SU-DHL-6 (cell line): ENCODE measurements at regions not wholly inside any gene's neighbourhood (a gene's known extent, or its start where the extent isn't known, plus 50 kb on each side); places are given as distances from the start of the nearest gene placed in this dataset.

Source experiments
- H2AFZ ChIP-seq: fragments of 200-600 bp; sonication (generic); 2 replicates; pipeline ENCODE4 v1.6.1; 2014; ENCODE audit warnings: low read depth, mild to moderate bottlenecking, moderate library complexity, mixed read lengths, antibody characterized with exemption, low read length; ENCODE audit not compliant: severe bottlenecking
- H3F3A ChIP-seq: fragments of 200-600 bp; shearing (Covaris generic); 2 replicates; pipeline ENCODE4 v1.6.0; 2016; ENCODE audit warnings: antibody characterized with exemption, mild to moderate bottlenecking; ENCODE audit not compliant: insufficient read depth
- H3K27ac ChIP-seq: fragments of 200-600 bp; sonication (generic); 2 replicates; pipeline ENCODE4 v1.5.1; 2016; ENCODE audit warnings: low read depth, mild to moderate bottlenecking, low read length, moderate library complexity, mixed read lengths
- H3K27me3 ChIP-seq: fragments of 200-600 bp; sonication (generic), shearing (Covaris generic); 2 replicates; pipeline ENCODE4 v1.6.0; 2014; ENCODE audit warnings: mild to moderate bottlenecking, low read length
- H3K36me3 ChIP-seq: fragments of 200-600 bp; sonication (generic); 2 replicates; pipeline ENCODE4 v1.6.1; 2014; ENCODE audit warnings: mild to moderate bottlenecking, low read length, mixed read lengths
- H3K4me2 ChIP-seq: fragments of 300-600, 200-600 bp; shearing (Covaris generic), sonication (generic); 2 replicates; pipeline ENCODE4 v1.6.0; 2014; ENCODE audit warnings: low read length, low read depth, mild to moderate bottlenecking; ENCODE audit not compliant: poor library complexity, severe bottlenecking
- H3K4me3 ChIP-seq: fragments of 200-600 bp; sonication (generic); 2 replicates; pipeline ENCODE4 v1.5.1; 2014; ENCODE audit warnings: antibody characterized with exemption, low read length, mild to moderate bottlenecking, mixed read lengths; ENCODE audit not compliant: insufficient read depth, poor library complexity, severe bottlenecking
- H3K79me2 ChIP-seq: fragments of 200-600 bp; sonication (generic); 2 replicates; pipeline ENCODE4 v1.6.1; 2014; ENCODE audit warnings: mild to moderate bottlenecking, low read length, moderate library complexity; ENCODE audit not compliant: insufficient read depth
- H3K9ac ChIP-seq: fragments of 200-600 bp; sonication (generic); 2 replicates; pipeline ENCODE4 v1.7.0; 2014; ENCODE audit warnings: mild to moderate bottlenecking, low read length
- H3K9me2 ChIP-seq: fragments of 200-600 bp; sonication (generic); replicated peaks from 2 replicates; pipeline ENCODE4 v1.6.1; 2014; ENCODE audit warnings: low read length; ENCODE audit not compliant: insufficient read depth
- H3K9me3 ChIP-seq: fragments of 200-600 bp; sonication (generic); 2 replicates; pipeline ENCODE4 v1.6.1; 2014; ENCODE audit warnings: low read length, mixed read lengths; ENCODE audit not compliant: insufficient read depth
- H4K20me1 ChIP-seq: fragments of 200-600 bp; sonication (generic); 2 replicates; pipeline ENCODE4 v1.6.1; 2014; ENCODE audit warnings: low read depth, mild to moderate bottlenecking, antibody characterized with exemption, low read length, moderate library complexity, mixed read lengths
- EZH2phosphoT487 ChIP-seq: fragments of 200-600 bp; sonication (generic), shearing (Covaris generic); conservative IDR thresholded peaks from 2 replicates; pipeline ENCODE4 v1.6.1; 2018; ENCODE audit warnings: mild to moderate bottlenecking, antibody characterized with exemption, low read length, moderate library complexity, mixed read lengths
- TF ChIP-seq, protein P1 (sequence below): fragments of 200-600 bp; sonication (generic); IDR thresholded peaks from one replicate; pipeline ENCODE4 v1.5.1; 2017; ENCODE audit warnings: antibody characterized with exemption, mild to moderate bottlenecking, low read length, moderate library complexity; ENCODE audit not compliant: insufficient read depth, poor library complexity, severe bottlenecking

DNA sequence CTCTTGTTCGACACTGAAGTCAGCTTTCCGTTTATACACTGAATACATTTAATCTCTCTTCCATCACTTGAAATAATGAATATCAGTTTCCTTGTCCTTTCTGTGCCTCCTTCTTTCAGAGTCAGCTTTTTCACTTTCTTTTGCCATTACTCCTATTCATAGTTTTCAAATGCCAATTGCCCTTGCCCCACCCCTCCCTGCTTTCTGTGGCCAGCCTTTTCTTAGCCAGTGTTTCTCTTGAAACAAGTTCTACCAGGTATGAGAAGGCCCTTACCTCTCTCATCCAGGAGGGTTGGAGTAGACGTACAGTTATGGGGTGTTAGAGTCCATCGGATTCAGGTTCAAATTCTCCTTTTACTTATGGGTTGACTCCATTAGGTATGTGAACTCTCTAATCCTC is 574.7 kb upstream of the SEMA6A start:
- TF ChIP-seq, protein P1, sequence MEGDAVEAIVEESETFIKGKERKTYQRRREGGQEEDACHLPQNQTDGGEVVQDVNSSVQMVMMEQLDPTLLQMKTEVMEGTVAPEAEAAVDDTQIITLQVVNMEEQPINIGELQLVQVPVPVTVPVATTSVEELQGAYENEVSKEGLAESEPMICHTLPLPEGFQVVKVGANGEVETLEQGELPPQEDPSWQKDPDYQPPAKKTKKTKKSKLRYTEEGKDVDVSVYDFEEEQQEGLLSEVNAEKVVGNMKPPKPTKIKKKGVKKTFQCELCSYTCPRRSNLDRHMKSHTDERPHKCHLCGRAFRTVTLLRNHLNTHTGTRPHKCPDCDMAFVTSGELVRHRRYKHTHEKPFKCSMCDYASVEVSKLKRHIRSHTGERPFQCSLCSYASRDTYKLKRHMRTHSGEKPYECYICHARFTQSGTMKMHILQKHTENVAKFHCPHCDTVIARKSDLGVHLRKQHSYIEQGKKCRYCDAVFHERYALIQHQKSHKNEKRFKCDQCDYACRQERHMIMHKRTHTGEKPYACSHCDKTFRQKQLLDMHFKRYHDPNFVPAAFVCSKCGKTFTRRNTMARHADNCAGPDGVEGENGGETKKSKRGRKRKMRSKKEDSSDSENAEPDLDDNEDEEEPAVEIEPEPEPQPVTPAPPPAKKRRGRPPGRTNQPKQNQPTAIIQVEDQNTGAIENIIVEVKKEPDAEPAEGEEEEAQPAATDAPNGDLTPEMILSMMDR, result no peak
- no peak for TF ChIP-seq EZH2phosphoT487
- Histone ChIP-seq H3K4me3 (no peak overlapping the region), H3K9me3 (no peaks in the 10 kb centered on the region), H4K20me1 (no peaks in the 10 kb centered on the region), H3K9me2 (no peaks in the 10 kb centered on the region), H2AFZ (no peak overlapping the region), H3F3A (no peaks in the 10 kb centered on the region), H3K4me2 (no peak overlapping the region), H3K27me3 (no peaks in the 10 kb centered on the region), H3K27ac (no peak overlapping the region), H3K9ac (no peak overlapping the region), H3K36me3 (no peaks in the 10 kb centered on the region), H3K79me2 (no peaks in the 10 kb centered on the region)

DNA sequence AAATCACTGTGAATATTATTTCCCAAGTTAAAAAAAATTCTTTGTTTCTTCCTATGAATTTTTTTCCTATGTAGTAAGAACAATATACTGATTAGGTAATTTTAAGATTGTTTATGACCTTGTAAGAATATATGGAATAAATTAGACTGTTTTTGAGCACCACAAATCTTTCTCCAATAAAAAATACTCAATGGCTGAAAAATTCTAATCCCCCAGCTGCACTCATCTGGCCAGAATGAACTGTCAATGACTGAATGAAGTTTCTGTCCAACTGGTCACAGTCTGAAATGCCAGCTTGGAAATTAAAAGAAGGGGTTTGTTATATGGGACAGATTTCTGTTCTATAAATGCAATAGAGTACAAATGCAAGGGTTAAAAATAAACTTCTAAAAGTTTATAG is 569.5 kb upstream of the SEMA6A start:
- no peak for TF ChIP-seq EZH2phosphoT487
- TF ChIP-seq, protein P1, result no peak
- no peak overlapping the region for H3K9ac ChIP-seq
- no peak overlapping the region for H3K27ac ChIP-seq
- no peaks in the 10 kb centered on the region for H3K36me3 ChIP-seq
- no peaks in the 10 kb centered on the region for H3F3A ChIP-seq
- H3K4me3 ChIP-seq, result no peak overlapping the region
- H3K9me3 ChIP-seq, result no peaks in the 10 kb centered on the region
- H3K9me2 ChIP-seq, result no peaks in the 10 kb centered on the region
- H3K79me2 ChIP-seq, result no peaks in the 10 kb centered on the region
- no peaks in the 10 kb centered on the region for H3K27me3 ChIP-seq
- H3K4me2 ChIP-seq, result no peak overlapping the region
- H2AFZ ChIP-seq, result no peak overlapping the region
- no peaks in the 10 kb centered on the region for H4K20me1 ChIP-seq

DNA sequence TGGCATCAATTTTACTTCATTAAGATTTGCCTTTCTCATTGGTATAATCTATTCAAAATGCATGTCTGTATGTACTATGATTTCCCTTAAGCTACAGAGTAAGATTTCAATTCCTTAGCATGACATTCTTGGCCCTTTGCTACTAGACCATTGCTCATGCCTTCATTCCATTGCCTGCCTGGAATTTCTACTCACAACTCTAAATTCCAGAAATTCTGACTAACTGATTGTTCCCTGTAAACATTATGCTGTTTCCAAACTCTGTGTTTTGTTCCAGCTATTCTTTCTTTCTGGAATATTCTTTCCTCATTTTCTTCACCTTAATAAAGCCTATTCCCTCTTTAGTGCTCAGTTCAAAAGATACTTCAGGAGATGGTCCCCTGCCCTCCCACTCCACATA is 568.8 kb upstream of the SEMA6A start:
- no peaks in the 10 kb centered on the region for H3K9me2 ChIP-seq
- TF ChIP-seq EZH2phosphoT487, result no peak
- TF ChIP-seq, protein P1, result no peak
- no peaks in the 10 kb centered on the region for H3K79me2 ChIP-seq

More for the DNA sequence above, 568.8 kb upstream of the SEMA6A start:
- Histone ChIP-seq H3K36me3 (no peaks in the 10 kb centered on the region), H3K27me3 (no peaks in the 10 kb centered on the region), H3K4me3 (no peak overlapping the region), H4K20me1 (no peaks in the 10 kb centered on the region), H3K4me2 (no peak overlapping the region), H2AFZ (no peak overlapping the region), H3K27ac (no peak overlapping the region), H3F3A (no peaks in the 10 kb centered on the region), H3K9me3 (no peaks in the 10 kb centered on the region), H3K9ac (no peak overlapping the region)
